ENCODE measurements at regions not wholly inside any gene's neighbourhood (a gene's known extent, or its start where the extent isn't known, plus 50 kb on each side); places are given as distances from the start of the nearest gene placed in this dataset.

DNA sequence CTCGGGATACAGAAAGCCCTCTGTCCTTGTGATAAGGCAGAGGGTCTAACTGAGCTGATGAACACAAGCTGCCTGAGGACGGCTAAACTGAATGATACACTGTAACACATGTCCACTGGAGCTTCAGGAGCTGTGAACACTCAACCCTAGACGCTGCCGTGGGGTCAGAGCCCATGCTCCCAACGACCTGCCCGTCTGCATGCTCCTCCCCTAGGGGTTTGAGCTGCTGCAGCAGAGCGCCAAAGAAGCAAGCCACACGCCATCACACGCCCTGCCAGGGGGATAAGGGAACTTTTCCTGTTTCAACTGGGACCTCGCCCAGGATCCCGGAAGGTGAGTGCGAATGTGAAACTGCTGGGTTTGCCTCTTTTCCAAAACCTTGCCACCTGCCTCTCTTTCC lies 361.8 kb downstream of the FAT4 start:
- TF ChIP-seq GATA2 (IDR thresholded peaks at IDR 0.05; ENCODE audit: insufficient read depth, insufficient read length, low read depth, low read length) = no peak
- TF ChIP-seq MYC (IDR thresholded peaks at IDR 0.05; ENCODE audit: low read depth, low read length) = no peak
- TF ChIP-seq, protein P1, sequence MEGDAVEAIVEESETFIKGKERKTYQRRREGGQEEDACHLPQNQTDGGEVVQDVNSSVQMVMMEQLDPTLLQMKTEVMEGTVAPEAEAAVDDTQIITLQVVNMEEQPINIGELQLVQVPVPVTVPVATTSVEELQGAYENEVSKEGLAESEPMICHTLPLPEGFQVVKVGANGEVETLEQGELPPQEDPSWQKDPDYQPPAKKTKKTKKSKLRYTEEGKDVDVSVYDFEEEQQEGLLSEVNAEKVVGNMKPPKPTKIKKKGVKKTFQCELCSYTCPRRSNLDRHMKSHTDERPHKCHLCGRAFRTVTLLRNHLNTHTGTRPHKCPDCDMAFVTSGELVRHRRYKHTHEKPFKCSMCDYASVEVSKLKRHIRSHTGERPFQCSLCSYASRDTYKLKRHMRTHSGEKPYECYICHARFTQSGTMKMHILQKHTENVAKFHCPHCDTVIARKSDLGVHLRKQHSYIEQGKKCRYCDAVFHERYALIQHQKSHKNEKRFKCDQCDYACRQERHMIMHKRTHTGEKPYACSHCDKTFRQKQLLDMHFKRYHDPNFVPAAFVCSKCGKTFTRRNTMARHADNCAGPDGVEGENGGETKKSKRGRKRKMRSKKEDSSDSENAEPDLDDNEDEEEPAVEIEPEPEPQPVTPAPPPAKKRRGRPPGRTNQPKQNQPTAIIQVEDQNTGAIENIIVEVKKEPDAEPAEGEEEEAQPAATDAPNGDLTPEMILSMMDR (IDR thresholded peaks at IDR 0.05; ENCODE audit: extremely low read depth in 1 of 2, insufficient read depth in 1 of 2, low read depth in 1 of 2, low read length in 2 of 2) = no peak
- TF ChIP-seq, protein P2, sequence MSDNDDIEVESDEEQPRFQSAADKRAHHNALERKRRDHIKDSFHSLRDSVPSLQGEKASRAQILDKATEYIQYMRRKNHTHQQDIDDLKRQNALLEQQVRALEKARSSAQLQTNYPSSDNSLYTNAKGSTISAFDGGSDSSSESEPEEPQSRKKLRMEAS (IDR thresholded peaks at IDR 0.05; ENCODE audit: insufficient read depth, insufficient read length) = no peak
